Immature natural killer cell (primary cell): ENCODE measurements at regions not wholly inside any gene's neighbourhood (a gene's known extent, or its start where the extent isn't known, plus 50 kb on each side); places are given as distances from the start of the nearest gene placed in this dataset.

Source experiments
- DNase-seq, 3 donors: peaks; one replicate each; pipeline ENCODE4 v3.0.0; 2022; ENCODE audit warnings: mixed read lengths in 1 of 3
- H3K27ac Mint-ChIP-seq, 6 donors: one replicate each; pipeline ENCODE4 v1.8.0; 2020; ENCODE audit warnings: mixed read lengths in 6 of 6, mild to moderate bottlenecking in 5 of 6, inconsistent platforms in 4 of 6, moderate library complexity in 3 of 6
- H3K27me3 Mint-ChIP-seq, 3 donors: one replicate each; pipeline ENCODE4 v1.8.0; 2020 to 2021; ENCODE audit warnings: low read depth in 3 of 3, mild to moderate bottlenecking in 3 of 3, mixed read lengths in 3 of 3, moderate library complexity in 3 of 3, inconsistent platforms in 1 of 3
- H3K36me3 Mint-ChIP-seq, 3 donors: one replicate each; pipeline ENCODE4 v1.8.0; 2020; ENCODE audit warnings: mixed read lengths in 3 of 3, inconsistent platforms in 2 of 3, mild to moderate bottlenecking in 2 of 3
- H3K4me1 Mint-ChIP-seq, 2 donors: one replicate each; pipeline ENCODE4 v1.8.0; 2020; ENCODE audit warnings: inconsistent platforms in 2 of 2, mild to moderate bottlenecking in 2 of 2, mixed read lengths in 2 of 2, moderate library complexity in 1 of 2
- H3K4me3 Mint-ChIP-seq, 5 donors: one replicate each; pipeline ENCODE4 v1.8.0; 2020; ENCODE audit warnings: mild to moderate bottlenecking in 5 of 5, mixed read lengths in 5 of 5, inconsistent platforms in 3 of 5, moderate library complexity in 3 of 5
- H3K9me3 Mint-ChIP-seq, 6 donors: one replicate each; pipeline ENCODE4 v1.8.0; 2020; ENCODE audit warnings: mild to moderate bottlenecking in 6 of 6, mixed read lengths in 6 of 6, inconsistent platforms in 4 of 6, moderate library complexity in 3 of 6

- Mint-ChIP-seq H3K4me1 (no peaks in the 10 kb centered on the region), H3K4me3 (no peak overlapping the region), H3K27me3 (peaks cover 0 to 1% (median 0%) of the 10 kb centered on the region in 3 donors), H3K36me3 (no peaks in the 10 kb centered on the region), H3K9me3 (peaks cover 6 to 35% (median 11%) of the 10 kb centered on the region in 6 donors), H3K27ac (no peak overlapping the region)
- DNase-seq = no peak
These were observed 481.9 kb downstream of the C6orf118 start for GRCh38 chr6:164827537-164827936.

GRCh38 chr6:164826831-164827468 lies 482.5 kb downstream of the C6orf118 start:
- H3K27ac Mint-ChIP-seq = no peak overlapping the region
- peaks cover 0 to 1% (median 0%) of the 10 kb centered on the region in 3 donors for H3K27me3 Mint-ChIP-seq
- no peaks in the 10 kb centered on the region for H3K4me1 Mint-ChIP-seq
- no peak overlapping the region for H3K4me3 Mint-ChIP-seq
- DNase-seq = no peak
- H3K9me3 Mint-ChIP-seq = peaks cover 6 to 36% (median 13%) of the 10 kb centered on the region in 6 donors
- H3K36me3 Mint-ChIP-seq = no peaks in the 10 kb centered on the region

GRCh38 chr6:164825386-164825785 lies 484.0 kb downstream of the C6orf118 start:
- H3K27me3 Mint-ChIP-seq = peaks cover 0 to 1% (median 0%) of the 10 kb centered on the region in 3 donors
- DNase-seq = no peak
- H3K4me3 Mint-ChIP-seq = no peak overlapping the region
- no peak overlapping the region for H3K27ac Mint-ChIP-seq
- no peaks in the 10 kb centered on the region for H3K4me1 Mint-ChIP-seq
- H3K9me3 Mint-ChIP-seq = peaks cover 6 to 40% (median 15%) of the 10 kb centered on the region in 6 donors
- no peaks in the 10 kb centered on the region for H3K36me3 Mint-ChIP-seq

GRCh38 chr6:164817662-164818061 lies 491.7 kb downstream of the C6orf118 start:
- no peak overlapping the region for H3K4me3 Mint-ChIP-seq
- H3K36me3 Mint-ChIP-seq = peaks cover 0 to 3% (median 0%) of the 10 kb centered on the region in 3 donors
- no peak for DNase-seq
- no peaks in the 10 kb centered on the region for H3K4me1 Mint-ChIP-seq
- H3K27me3 Mint-ChIP-seq = peaks cover 0 to 1% (median 1%) of the 10 kb centered on the region in 3 donors
- H3K27ac Mint-ChIP-seq = no peak overlapping the region
- peaks cover 6 to 27% (median 16%) of the 10 kb centered on the region in 6 donors for H3K9me3 Mint-ChIP-seq

GRCh38 chr6:164812706-164813105 lies 496.7 kb downstream of the C6orf118 start:
- Mint-ChIP-seq H3K36me3 (peaks cover 0 to 3% (median 0%) of the 10 kb centered on the region in 3 donors), H3K4me3 (no peak overlapping the region), H3K27ac (no peak overlapping the region), H3K27me3 (peaks cover 0 to 1% (median 0%) of the 10 kb centered on the region in 3 donors), H3K9me3 (peaks cover 9 to 45% (median 16%) of the 10 kb centered on the region in 6 donors), H3K4me1 (no peaks in the 10 kb centered on the region)
- no peak for DNase-seq

GRCh38 chr6:164807125-164807524 lies 502.3 kb downstream of the C6orf118 start:
- H3K9me3 Mint-ChIP-seq = peaks cover 6 to 52% (median 19%) of the 10 kb centered on the region in 6 donors
- no peak overlapping the region for H3K27ac Mint-ChIP-seq
- H3K4me3 Mint-ChIP-seq = no peak overlapping the region
- no peak for DNase-seq
- no peaks in the 10 kb centered on the region for H3K36me3 Mint-ChIP-seq
- H3K4me1 Mint-ChIP-seq = no peaks in the 10 kb centered on the region
- no peaks in the 10 kb centered on the region for H3K27me3 Mint-ChIP-seq

GRCh38 chr6:164795056-164795815 lies 514.2 kb downstream of the C6orf118 start:
- H3K9me3 Mint-ChIP-seq = peaks cover 6 to 47% (median 15%) of the 10 kb centered on the region in 6 donors
- no peak overlapping the region for H3K4me3 Mint-ChIP-seq
- no peaks in the 10 kb centered on the region for H3K27me3 Mint-ChIP-seq
- H3K4me1 Mint-ChIP-seq = no peaks in the 10 kb centered on the region
- DNase-seq = no peak
- no peak overlapping the region for H3K27ac Mint-ChIP-seq
- H3K36me3 Mint-ChIP-seq = no peaks in the 10 kb centered on the region

- Mint-ChIP-seq H3K36me3 (no peaks in the 10 kb centered on the region), H3K27ac (no peak overlapping the region), H3K9me3 (peaks cover 8 to 48% (median 19%) of the 10 kb centered on the region in 6 donors), H3K4me3 (no peak overlapping the region), H3K4me1 (no peaks in the 10 kb centered on the region), H3K27me3 (no peaks in the 10 kb centered on the region)
- DNase-seq = no peak
These were observed 516.7 kb downstream of the C6orf118 start for GRCh38 chr6:164792666-164793065.

- Mint-ChIP-seq H3K9me3 (peaks cover 8 to 40% (median 19%) of the 10 kb centered on the region in 6 donors), H3K27me3 (no peaks in the 10 kb centered on the region), H3K4me1 (no peaks in the 10 kb centered on the region), H3K36me3 (no peaks in the 10 kb centered on the region), H3K4me3 (no peak overlapping the region), H3K27ac (no peak overlapping the region)
- no peak for DNase-seq
These were observed 517.9 kb downstream of the C6orf118 start for GRCh38 chr6:164791498-164791897.

- Mint-ChIP-seq H3K27me3 (no peaks in the 10 kb centered on the region), H3K36me3 (no peaks in the 10 kb centered on the region), H3K4me3 (no peak overlapping the region), H3K27ac (no peak overlapping the region), H3K9me3 (peaks cover 5 to 51% (median 14%) of the 10 kb centered on the region in 6 donors), H3K4me1 (no peaks in the 10 kb centered on the region)
- no peak for DNase-seq
These were observed 545.6 kb downstream of the C6orf118 start for GRCh38 chr6:164763788-164764187.

- Mint-ChIP-seq H3K9me3 (peaks cover 5 to 45% (median 18%) of the 10 kb centered on the region in 6 donors), H3K27me3 (peaks cover 0 to under 1% (median 0%) of the 10 kb centered on the region in 3 donors), H3K27ac (no peak overlapping the region), H3K4me3 (no peak overlapping the region), H3K4me1 (no peaks in the 10 kb centered on the region), H3K36me3 (no peaks in the 10 kb centered on the region)
- no peak for DNase-seq
These were observed 552.0 kb downstream of the C6orf118 start for GRCh38 chr6:164757451-164757850.

GRCh38 chr6:164756723-164757122 lies 552.7 kb downstream of the C6orf118 start:
- peaks cover 3 to 42% (median 19%) of the 10 kb centered on the region in 6 donors for H3K9me3 Mint-ChIP-seq
- H3K27ac Mint-ChIP-seq = no peak overlapping the region
- peaks cover 0 to 2% (median 0%) of the 10 kb centered on the region in 3 donors for H3K27me3 Mint-ChIP-seq
- DNase-seq = no peak
- H3K36me3 Mint-ChIP-seq = no peaks in the 10 kb centered on the region
- no peak overlapping the region for H3K4me3 Mint-ChIP-seq
- no peaks in the 10 kb centered on the region for H3K4me1 Mint-ChIP-seq

- Mint-ChIP-seq H3K4me3 (no peak overlapping the region), H3K27me3 (peaks cover 0 to 2% (median 0%) of the 10 kb centered on the region in 3 donors), H3K9me3 (peaks cover 3 to 37% (median 19%) of the 10 kb centered on the region in 6 donors), H3K4me1 (no peaks in the 10 kb centered on the region), H3K27ac (no peak overlapping the region), H3K36me3 (no peaks in the 10 kb centered on the region)
- no peak for DNase-seq
These were observed 553.3 kb downstream of the C6orf118 start for GRCh38 chr6:164756142-164756541.

GRCh38 chr6:164753517-164753916 lies 555.9 kb downstream of the C6orf118 start:
- no peak for DNase-seq
- peaks cover 0 to 4% (median 0%) of the 10 kb centered on the region in 3 donors for H3K36me3 Mint-ChIP-seq
- no peaks in the 10 kb centered on the region for H3K4me1 Mint-ChIP-seq
- peaks cover 0 to 2% (median 0%) of the 10 kb centered on the region in 3 donors for H3K27me3 Mint-ChIP-seq
- no peak overlapping the region for H3K4me3 Mint-ChIP-seq
- peaks cover 6 to 42% (median 16%) of the 10 kb centered on the region in 6 donors for H3K9me3 Mint-ChIP-seq
- no peak overlapping the region for H3K27ac Mint-ChIP-seq
